Breast epithelium (tissue), 3 donors: ENCODE measurements at regions not wholly inside any gene's neighbourhood (a gene's known extent, or its start where the extent isn't known, plus 50 kb on each side); places are given as distances from the start of the nearest gene placed in this dataset.

Experiments
- CTCF ChIP-seq, 3 donors: fragments of 450-650 bp; IDR thresholded peaks; one replicate each; pipeline ENCODE4 v1.5.1; 2016 to 2017; ENCODE audit warnings: antibody characterized with exemption in 3 of 3, mild to moderate bottlenecking in 3 of 3, moderate library complexity in 3 of 3
- POLR2A ChIP-seq: fragments of 450-650 bp; IDR thresholded peaks from one replicate; pipeline ENCODE4 v1.6.1; 2016; ENCODE audit warnings: antibody characterized with exemption, mild to moderate bottlenecking, moderate library complexity
- POLR2AphosphoS5 ChIP-seq, 3 donors: sonication (generic); formaldehyde crosslinking; IDR thresholded peaks; one replicate each; pipeline ENCODE4 v1.6.1; 2017; ENCODE audit warnings: antibody characterized with exemption in 3 of 3

- TF ChIP-seq CTCF (IDR thresholded peaks at IDR 0.05), result no peak
- TF ChIP-seq POLR2A, result no peak
- TF ChIP-seq POLR2AphosphoS5 (IDR thresholded peaks at IDR 0.05), result no peak
These were observed 175.4 kb downstream of the SIM1 start for GRCh38 chr6:100289285-100289684.
